Mesendoderm (in vitro differentiated cells): ENCODE measurements at regions not wholly inside any gene's neighbourhood (a gene's known extent, or its start where the extent isn't known, plus 50 kb on each side); places are given as distances from the start of the nearest gene placed in this dataset.
"Not testable (repeated sequence)": the region's sequence is repeated elsewhere in the genome, so short reads cannot be mapped to it uniquely, and the experiment has no call there.

Experiments
- DNase-seq: peaks from one replicate; pipeline ENCODE4 v3.0.0; 2013
- H2AK5ac ChIP-seq: 2 replicates; pipeline ENCODE4 v1.6.1; 2013; ENCODE audit warnings: low read length, inconsistent platforms
- H2BK120ac ChIP-seq: 2 replicates; pipeline ENCODE4 v1.6.1; 2013; ENCODE audit warnings: low read depth, mild to moderate bottlenecking, low read length, moderate library complexity, mixed read lengths
- H2BK15ac ChIP-seq: replicated peaks from 2 replicates; pipeline ENCODE4 v1.6.1; 2013; ENCODE audit warnings: low read depth, mild to moderate bottlenecking, moderate library complexity
- H2BK5ac ChIP-seq: 2 replicates; pipeline ENCODE4 v1.6.1; 2013; ENCODE audit warnings: low read length, inconsistent platforms
- H3K18ac ChIP-seq: 2 replicates; pipeline ENCODE4 v1.6.1; 2013; ENCODE audit warnings: mild to moderate bottlenecking, low read length, mixed read lengths
- H3K23ac ChIP-seq: one replicate; pipeline ENCODE4 v1.6.1; 2013; ENCODE audit warnings: low read length
- H3K27ac ChIP-seq: 2 replicates; pipeline ENCODE4 v1.5.1; 2013; ENCODE audit warnings: low read depth, mild to moderate bottlenecking, inconsistent platforms, low read length, moderate library complexity
- H3K27me3 ChIP-seq: 2 replicates; pipeline ENCODE4 v1.6.1; 2013; ENCODE audit warnings: low read length, control low read depth, mild to moderate bottlenecking, inconsistent platforms; ENCODE audit not compliant: insufficient read depth, poor library complexity
- H3K36me3 ChIP-seq: 2 replicates; pipeline ENCODE4 v1.6.1; 2013; ENCODE audit warnings: low read length, inconsistent platforms; ENCODE audit not compliant: control insufficient read depth, insufficient read depth
- H3K4ac ChIP-seq: one replicate; pipeline ENCODE4 v1.6.1; 2013; ENCODE audit warnings: low read depth, mild to moderate bottlenecking, low read length, moderate library complexity
- H3K4me1 ChIP-seq: 2 replicates; pipeline ENCODE4 v1.6.1; 2013; ENCODE audit warnings: low read depth, low read length, inconsistent platforms; ENCODE audit not compliant: control insufficient read depth
- H3K4me2 ChIP-seq: 2 replicates; pipeline ENCODE4 v1.6.1; 2013; ENCODE audit warnings: low read length
- H3K4me3 ChIP-seq: 2 replicates; pipeline ENCODE4 v1.5.1; 2013; ENCODE audit warnings: mild to moderate bottlenecking, low read length
- H3K56ac ChIP-seq: one replicate; pipeline ENCODE4 v1.6.1; 2013; ENCODE audit warnings: low read length
- H3K79me1 ChIP-seq: 2 replicates; pipeline ENCODE4 v1.6.1; 2013; ENCODE audit warnings: low read length, inconsistent platforms
- H3K79me2 ChIP-seq: 2 replicates; pipeline ENCODE4 v1.6.1; 2013; ENCODE audit warnings: mild to moderate bottlenecking, low read length; ENCODE audit not compliant: control insufficient read depth, insufficient read depth
- H3K9ac ChIP-seq: 2 replicates; pipeline ENCODE4 v1.6.1; 2013; ENCODE audit warnings: low read length, inconsistent platforms
- H4K5ac ChIP-seq: one replicate; pipeline ENCODE4 v1.6.1; 2013; ENCODE audit warnings: low read length
- H4K8ac ChIP-seq: one replicate; pipeline ENCODE4 v1.6.1; 2013; ENCODE audit warnings: low read depth, mild to moderate bottlenecking, control low read depth, low read length, moderate library complexity
- WGBS: extraction: QIAGEN DNeasy Blood & Tissue Kit; methylation state at CpG from one replicate; pipeline ENCODE4 v1.1.7; 2013; ENCODE audit warnings: low lambda C conversion rate, missing lambda C conversion rate; ENCODE audit not compliant: insufficient coverage; ENCODE audit errors: extremely low coverage; 5-methylcytosine and 5-hydroxymethylcytosine counted together

- Histone ChIP-seq H3K79me2 (no peaks in the 10 kb centered on the region), H3K36me3 (no peaks in the 10 kb centered on the region), H3K4me2 (no peak overlapping the region), H3K4me3 (no peak overlapping the region), H3K23ac (no peak overlapping the region), H2BK15ac (no peak overlapping the region), H3K27ac (no peak overlapping the region), H3K27me3 (no peaks in the 10 kb centered on the region), H3K4ac (no peak overlapping the region), H2BK5ac (no peak overlapping the region), H3K79me1 (no peaks in the 10 kb centered on the region), H3K4me1 (no peaks in the 10 kb centered on the region), H2AK5ac (no peak overlapping the region), H2BK120ac (no peak overlapping the region), H3K18ac (no peak overlapping the region), H3K56ac (no peak overlapping the region), H3K9ac (no peak overlapping the region), H4K8ac (no peak overlapping the region), H4K5ac (no peak overlapping the region)
- no peak for DNase-seq
Observed at GRCh38 chrY:3037471-3037870, 102.3 kb downstream of the ZFY start.

- H4K5ac ChIP-seq: no peak overlapping the region
- no peak overlapping the region for H3K18ac ChIP-seq
- H3K56ac ChIP-seq: no peak overlapping the region
- no peaks in the 10 kb centered on the region for H3K79me1 ChIP-seq
- H3K79me2 ChIP-seq: no peaks in the 10 kb centered on the region
- H2AK5ac ChIP-seq: no peak overlapping the region
- no peaks in the 10 kb centered on the region for H3K27me3 ChIP-seq
- no peak overlapping the region for H4K8ac ChIP-seq
- H3K4me2 ChIP-seq: no peak overlapping the region
- no peak overlapping the region for H3K23ac ChIP-seq
- H2BK15ac ChIP-seq: no peak overlapping the region
- no CpG with 5 or more reads among the region's 3 CpGs for WGBS
- no peaks in the 10 kb centered on the region for H3K36me3 ChIP-seq
- no peak overlapping the region for H3K27ac ChIP-seq
- H3K4me1 ChIP-seq: no peaks in the 10 kb centered on the region
- no peak overlapping the region for H2BK5ac ChIP-seq
- DNase-seq: no peak
- no peak overlapping the region for H3K9ac ChIP-seq
- H3K4ac ChIP-seq: no peak overlapping the region
- no peak overlapping the region for H2BK120ac ChIP-seq
- no peak overlapping the region for H3K4me3 ChIP-seq
Observed at GRCh38 chrY:3040415-3040814, 105.2 kb downstream of the ZFY start.

- Histone ChIP-seq H3K27me3 (no peaks in the 10 kb centered on the region), H3K18ac (no peak overlapping the region)
Observed at GRCh38 chrY:3041985-3042384, 106.8 kb downstream of the ZFY start.

GRCh38 chrY:3042901-3043300, 107.7 kb downstream of the ZFY start:
- Histone ChIP-seq H2BK5ac (no peak overlapping the region), H3K4ac (no peak overlapping the region), H3K79me2 (no peaks in the 10 kb centered on the region), H2BK15ac (no peak overlapping the region), H2BK120ac (no peak overlapping the region), H3K56ac (no peak overlapping the region), H3K4me1 (no peaks in the 10 kb centered on the region), H3K9ac (no peak overlapping the region), H3K23ac (no peak overlapping the region), H3K27ac (no peak overlapping the region), H3K4me2 (no peak overlapping the region), H3K79me1 (no peaks in the 10 kb centered on the region), H3K36me3 (no peaks in the 10 kb centered on the region), H3K27me3 (no peaks in the 10 kb centered on the region), H3K18ac (no peak overlapping the region), H4K8ac (no peak overlapping the region), H4K5ac (no peak overlapping the region), H2AK5ac (no peak overlapping the region), H3K4me3 (no peak overlapping the region)
- DNase-seq: no peak
- WGBS: no CpG with 5 or more reads among the region's 5 CpGs

More at GRCh38 chrY:3041985-3042384, 106.8 kb downstream of the ZFY start:
- H4K5ac ChIP-seq: no peak overlapping the region
- H2AK5ac ChIP-seq: no peak overlapping the region
- no peak overlapping the region for H3K9ac ChIP-seq
- H3K56ac ChIP-seq: no peak overlapping the region
- no peak overlapping the region for H3K23ac ChIP-seq
- no peak overlapping the region for H3K4ac ChIP-seq
- H3K4me2 ChIP-seq: no peak overlapping the region
- H3K4me1 ChIP-seq: no peaks in the 10 kb centered on the region
- H3K79me2 ChIP-seq: no peaks in the 10 kb centered on the region
- DNase-seq: no peak
- H3K4me3 ChIP-seq: no peak overlapping the region
- H2BK5ac ChIP-seq: no peak overlapping the region
- no peaks in the 10 kb centered on the region for H3K79me1 ChIP-seq
- H3K36me3 ChIP-seq: no peaks in the 10 kb centered on the region
- no peak overlapping the region for H2BK15ac ChIP-seq
- no peak overlapping the region for H3K27ac ChIP-seq
- no peak overlapping the region for H4K8ac ChIP-seq
- H2BK120ac ChIP-seq: no peak overlapping the region

GRCh38 chrY:3045048-3045447, 109.9 kb downstream of the ZFY start:
- Histone ChIP-seq H3K79me1 (no peaks in the 10 kb centered on the region), H3K56ac (no peak overlapping the region), H3K27me3 (no peaks in the 10 kb centered on the region), H2AK5ac (no peak overlapping the region), H3K4ac (no peak overlapping the region), H4K5ac (no peak overlapping the region), H2BK15ac (no peak overlapping the region), H2BK5ac (no peak overlapping the region), H4K8ac (no peak overlapping the region), H3K36me3 (no peaks in the 10 kb centered on the region), H3K27ac (no peak overlapping the region), H3K9ac (no peak overlapping the region), H3K4me3 (no peak overlapping the region), H3K23ac (no peak overlapping the region), H3K4me1 (no peaks in the 10 kb centered on the region), H3K18ac (no peak overlapping the region), H3K79me2 (no peaks in the 10 kb centered on the region), H2BK120ac (no peak overlapping the region), H3K4me2 (no peak overlapping the region)
- WGBS: no CpG with 5 or more reads among the region's 2 CpGs
- no peak for DNase-seq

- not testable (repeated sequence) for H3K79me1 ChIP-seq, H3K23ac ChIP-seq, H4K5ac ChIP-seq, DNase-seq, H4K8ac ChIP-seq, H3K9ac ChIP-seq, H2BK120ac ChIP-seq, H2BK5ac ChIP-seq, H3K18ac ChIP-seq, H3K27me3 ChIP-seq, H3K36me3 ChIP-seq, H2AK5ac ChIP-seq, H3K79me2 ChIP-seq, H2BK15ac ChIP-seq, H3K27ac ChIP-seq, H3K56ac ChIP-seq, H3K4me3 ChIP-seq, H3K4me2 ChIP-seq, H3K4ac ChIP-seq, H3K4me1 ChIP-seq
- no CpG with 5 or more reads among the region's 1 CpG for WGBS
Observed at GRCh38 chrY:3055496-3055895, 120.3 kb downstream of the ZFY start.
